IPS-15b (cell line): ENCODE measurements at regions not wholly inside any gene's neighbourhood (a gene's known extent, or its start where the extent isn't known, plus 50 kb on each side); places are given as distances from the start of the nearest gene placed in this dataset.

ENCODE experiments used
- H3K27me3 ChIP-seq: one replicate; pipeline ENCODE4 v1.6.1; 2013; ENCODE audit warnings: low read length; ENCODE audit not compliant: control insufficient read depth, insufficient read depth
- H3K36me3 ChIP-seq: one replicate; pipeline ENCODE4 v1.6.1; 2013; ENCODE audit warnings: low read length; ENCODE audit not compliant: control insufficient read depth, insufficient read depth
- H3K4me1 ChIP-seq: one replicate; pipeline ENCODE4 v1.6.1; 2013; ENCODE audit warnings: mild to moderate bottlenecking, low read length; ENCODE audit not compliant: control insufficient read depth, insufficient read depth
- H3K4me3 ChIP-seq: one replicate; pipeline ENCODE4 v1.5.1; 2013; ENCODE audit warnings: low read depth, low read length
- H3K9ac ChIP-seq: one replicate; pipeline ENCODE4 v1.6.1; 2013; ENCODE audit warnings: low read depth, mild to moderate bottlenecking, low read length
- H3K9me3 ChIP-seq: one replicate; pipeline ENCODE4 v1.6.1; 2013; ENCODE audit warnings: mild to moderate bottlenecking, low read length; ENCODE audit not compliant: control insufficient read depth, insufficient read depth

- Histone ChIP-seq H3K27me3 (no peaks in the 10 kb centered on the region), H3K9ac (no peak overlapping the region), H3K4me3 (no peak overlapping the region), H3K36me3 (no peaks in the 10 kb centered on the region), H3K9me3 (no peaks in the 10 kb centered on the region), H3K4me1 (peaks cover 4% of the 10 kb centered on the region)
Observed at GRCh38 chr7:121579639-121580038, 183.5 kb upstream of the FAM3C start.

- Histone ChIP-seq H3K4me1 (peaks cover 4% of the 10 kb centered on the region), H3K27me3 (no peaks in the 10 kb centered on the region), H3K4me3 (no peak overlapping the region), H3K9me3 (no peaks in the 10 kb centered on the region), H3K9ac (no peak overlapping the region), H3K36me3 (no peaks in the 10 kb centered on the region)
Observed at GRCh38 chr7:121578669-121579068, 182.6 kb upstream of the FAM3C start.

- H3K27me3 ChIP-seq = no peaks in the 10 kb centered on the region
- H3K36me3 ChIP-seq = no peaks in the 10 kb centered on the region
- H3K9me3 ChIP-seq = no peaks in the 10 kb centered on the region
- no peak overlapping the region for H3K4me3 ChIP-seq
- peaks cover 4% of the 10 kb centered on the region for H3K4me1 ChIP-seq
- no peak overlapping the region for H3K9ac ChIP-seq
Observed at GRCh38 chr7:121576148-121576917, 180.2 kb upstream of the FAM3C start.

- no peak overlapping the region for H3K4me3 ChIP-seq
- H3K36me3 ChIP-seq = no peaks in the 10 kb centered on the region
- H3K27me3 ChIP-seq = no peaks in the 10 kb centered on the region
- no peak overlapping the region for H3K9ac ChIP-seq
- peaks cover 4% of the 10 kb centered on the region for H3K4me1 ChIP-seq
- H3K9me3 ChIP-seq = no peaks in the 10 kb centered on the region
Observed at GRCh38 chr7:121575194-121575765, 179.2 kb upstream of the FAM3C start.

- no peaks in the 10 kb centered on the region for H3K36me3 ChIP-seq
Observed at GRCh38 chr7:121574109-121574508, 178.0 kb upstream of the FAM3C start.

GRCh38 chr7:121572615-121573014 lies 176.5 kb upstream of the FAM3C start:
- H3K9me3 ChIP-seq = no peaks in the 10 kb centered on the region
- H3K9ac ChIP-seq = no peak overlapping the region
- H3K36me3 ChIP-seq = no peaks in the 10 kb centered on the region
- H3K27me3 ChIP-seq = no peaks in the 10 kb centered on the region
- peaks cover 4% of the 10 kb centered on the region for H3K4me1 ChIP-seq
- no peak overlapping the region for H3K4me3 ChIP-seq

More at GRCh38 chr7:121574109-121574508, 178.0 kb upstream of the FAM3C start:
- H3K4me3 ChIP-seq = no peak overlapping the region
- H3K9me3 ChIP-seq = no peaks in the 10 kb centered on the region
- H3K4me1 ChIP-seq = peaks cover 4% of the 10 kb centered on the region
- H3K27me3 ChIP-seq = no peaks in the 10 kb centered on the region
- no peak overlapping the region for H3K9ac ChIP-seq

GRCh38 chr7:121570365-121570764 lies 174.3 kb upstream of the FAM3C start:
- Histone ChIP-seq H3K9me3 (no peaks in the 10 kb centered on the region), H3K36me3 (no peaks in the 10 kb centered on the region)

GRCh38 chr7:121563177-121563576 lies 167.1 kb upstream of the FAM3C start:
- Histone ChIP-seq H3K9ac (no peak overlapping the region), H3K4me3 (no peak overlapping the region), H3K4me1 (no peaks in the 10 kb centered on the region), H3K27me3 (no peaks in the 10 kb centered on the region), H3K36me3 (no peaks in the 10 kb centered on the region), H3K9me3 (no peaks in the 10 kb centered on the region)

More at GRCh38 chr7:121570365-121570764, 174.3 kb upstream of the FAM3C start:
- H3K4me3 ChIP-seq = no peak overlapping the region
- H3K4me1 ChIP-seq = no peaks in the 10 kb centered on the region
- no peak overlapping the region for H3K9ac ChIP-seq
- H3K27me3 ChIP-seq = no peaks in the 10 kb centered on the region

GRCh38 chr7:121562259-121562658 lies 166.2 kb upstream of the FAM3C start:
- H3K4me3 ChIP-seq = no peak overlapping the region
- no peaks in the 10 kb centered on the region for H3K9me3 ChIP-seq
- no peaks in the 10 kb centered on the region for H3K27me3 ChIP-seq
- H3K36me3 ChIP-seq = no peaks in the 10 kb centered on the region
- H3K4me1 ChIP-seq = no peaks in the 10 kb centered on the region
- no peak overlapping the region for H3K9ac ChIP-seq

GRCh38 chr7:121561717-121562116 lies 165.6 kb upstream of the FAM3C start:
- no peaks in the 10 kb centered on the region for H3K36me3 ChIP-seq
- H3K9ac ChIP-seq = no peak overlapping the region
- no peaks in the 10 kb centered on the region for H3K4me1 ChIP-seq
- H3K27me3 ChIP-seq = no peaks in the 10 kb centered on the region
- H3K4me3 ChIP-seq = no peak overlapping the region
- H3K9me3 ChIP-seq = no peaks in the 10 kb centered on the region

- Histone ChIP-seq H3K27me3 (no peaks in the 10 kb centered on the region), H3K4me3 (no peak overlapping the region), H3K9ac (no peak overlapping the region)
Observed at GRCh38 chr7:121560267-121560990, 164.3 kb upstream of the FAM3C start.

GRCh38 chr7:121558288-121558687 lies 162.2 kb upstream of the FAM3C start:
- Histone ChIP-seq H3K9me3 (no peaks in the 10 kb centered on the region), H3K36me3 (no peaks in the 10 kb centered on the region), H3K4me3 (no peak overlapping the region), H3K9ac (no peak overlapping the region), H3K27me3 (no peaks in the 10 kb centered on the region), H3K4me1 (no peaks in the 10 kb centered on the region)

More at GRCh38 chr7:121560267-121560990, 164.3 kb upstream of the FAM3C start:
- H3K9me3 ChIP-seq = no peaks in the 10 kb centered on the region
- no peaks in the 10 kb centered on the region for H3K36me3 ChIP-seq
- no peaks in the 10 kb centered on the region for H3K4me1 ChIP-seq
